Stimulated activated CD4-positive, alpha-beta T cell treated with anti-CD3 and anti-CD28 coated beads, Interleukin-12 subunit alpha, Interleukin-12 subunit beta, amount 100 ng/mL, for 4 hours (primary cell): ENCODE measurements at regions not wholly inside any gene's neighbourhood (a gene's known extent, or its start where the extent isn't known, plus 50 kb on each side); places are given as distances from the start of the nearest gene placed in this dataset.
"Not testable (repeated sequence)": the region's sequence is repeated elsewhere in the genome, so short reads cannot be mapped to it uniquely, and the experiment has no call there.

Experiments
- DNase-seq: peaks from one replicate; pipeline ENCODE4 v3.0.0-alpha.2; 2020

- no peak for DNase-seq
Measured at GRCh38 chr2:105489168-105489878, 90.5 kb upstream of the FHL2 start.

- DNase-seq = no peak
Measured at GRCh38 chr2:105488285-105488684, 89.4 kb upstream of the FHL2 start.

- no peak for DNase-seq
Measured at GRCh38 chr2:105487142-105488069, 88.6 kb upstream of the FHL2 start.

GRCh38 chr2:105486762-105487141 is 87.9 kb upstream of the FHL2 start:
- no peak for DNase-seq

GRCh38 chr2:105478670-105479069 is 79.8 kb upstream of the FHL2 start:
- no peak for DNase-seq

- DNase-seq = not testable (repeated sequence)
Measured at GRCh38 chr2:105477050-105477620, 78.3 kb upstream of the FHL2 start.

- DNase-seq = no peak
Measured at GRCh38 chr2:105473011-105473410, 74.2 kb upstream of the FHL2 start.

GRCh38 chr2:105470979-105471378 is 72.1 kb upstream of the FHL2 start:
- no peak for DNase-seq

- no peak for DNase-seq
Measured at GRCh38 chr2:105469781-105470180, 70.9 kb upstream of the FHL2 start.

- DNase-seq = no peak
Measured at GRCh38 chr2:105468582-105469042, 69.8 kb upstream of the FHL2 start.

GRCh38 chr2:105464325-105464724 is 65.5 kb upstream of the FHL2 start:
- DNase-seq = no peak

GRCh38 chr2:105460048-105460732 is 61.3 kb upstream of the FHL2 start:
- no peak for DNase-seq

GRCh38 chr2:105458076-105458475 is 59.2 kb upstream of the FHL2 start:
- no peak for DNase-seq

GRCh38 chr2:105455488-105456003 is 56.7 kb upstream of the FHL2 start:
- DNase-seq = no peak

GRCh38 chr2:105454801-105455485 is 56.1 kb upstream of the FHL2 start:
- no peak for DNase-seq

- DNase-seq = no peak
Measured at GRCh38 chr2:105451571-105452166, 52.8 kb upstream of the FHL2 start.

GRCh38 chr2:105450471-105450870 is 51.6 kb upstream of the FHL2 start:
- DNase-seq = no peak

- DNase-seq = no peak
Measured at GRCh38 chr2:105449076-105449475, 50.2 kb upstream of the FHL2 start.
